ENCODE measurements at regions not wholly inside any gene's neighbourhood (a gene's known extent, or its start where the extent isn't known, plus 50 kb on each side); places are given as distances from the start of the nearest gene placed in this dataset.
"Not testable (repeated sequence)": the region's sequence is repeated elsewhere in the genome, so short reads cannot be mapped to it uniquely, and the experiment has no call there.

GRCh38 chr4:104577405-104577804 is 82.7 kb upstream of the CXXC4 start:
- no peaks in the 10 kb centered on the region for H3K9me3 ChIP-seq
- H3K4me1 ChIP-seq: no peaks in the 10 kb centered on the region
- H3K27ac ChIP-seq (replicated peaks in 1 of 4): no peak overlapping the region
- H3K27me3 ChIP-seq: no peaks in the 10 kb centered on the region
- no peak for DNase-seq (ENCODE audit: extremely low spot score)
- no peaks in the 10 kb centered on the region for H3K36me3 ChIP-seq
- intact Hi-C loops (cut with DNase I): no loop called here
- H3K4me3 ChIP-seq: no peak overlapping the region
- TF ChIP-seq POLR2A (IDR thresholded peaks at IDR 0.05; ENCODE audit: low read depth) (no peak), POLR2AphosphoS5 (IDR thresholded peaks at IDR 0.05) (no peak), EP300 (IDR thresholded peaks at IDR 0.05) (no peak)
- TF ChIP-seq, protein P1, sequence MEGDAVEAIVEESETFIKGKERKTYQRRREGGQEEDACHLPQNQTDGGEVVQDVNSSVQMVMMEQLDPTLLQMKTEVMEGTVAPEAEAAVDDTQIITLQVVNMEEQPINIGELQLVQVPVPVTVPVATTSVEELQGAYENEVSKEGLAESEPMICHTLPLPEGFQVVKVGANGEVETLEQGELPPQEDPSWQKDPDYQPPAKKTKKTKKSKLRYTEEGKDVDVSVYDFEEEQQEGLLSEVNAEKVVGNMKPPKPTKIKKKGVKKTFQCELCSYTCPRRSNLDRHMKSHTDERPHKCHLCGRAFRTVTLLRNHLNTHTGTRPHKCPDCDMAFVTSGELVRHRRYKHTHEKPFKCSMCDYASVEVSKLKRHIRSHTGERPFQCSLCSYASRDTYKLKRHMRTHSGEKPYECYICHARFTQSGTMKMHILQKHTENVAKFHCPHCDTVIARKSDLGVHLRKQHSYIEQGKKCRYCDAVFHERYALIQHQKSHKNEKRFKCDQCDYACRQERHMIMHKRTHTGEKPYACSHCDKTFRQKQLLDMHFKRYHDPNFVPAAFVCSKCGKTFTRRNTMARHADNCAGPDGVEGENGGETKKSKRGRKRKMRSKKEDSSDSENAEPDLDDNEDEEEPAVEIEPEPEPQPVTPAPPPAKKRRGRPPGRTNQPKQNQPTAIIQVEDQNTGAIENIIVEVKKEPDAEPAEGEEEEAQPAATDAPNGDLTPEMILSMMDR (IDR thresholded peaks at IDR 0.05): no peak

- DNase-seq (ENCODE audit: extremely low spot score); H3K9me3 ChIP-seq; H3K27ac ChIP-seq (replicated peaks in 1 of 4); H3K4me3 ChIP-seq; H3K36me3 ChIP-seq; H3K27me3 ChIP-seq; H3K4me1 ChIP-seq; intact Hi-C loops (cut with DNase I): not testable (repeated sequence)
- WGBS: 89% methylated on average over 9 of the region's 16 CpGs
Measured at GRCh38 chr4:104581476-104581875, 86.8 kb upstream of the CXXC4 start.

GRCh38 chr4:104582056-104582455 is 87.4 kb upstream of the CXXC4 start:
- not testable (repeated sequence) for H3K36me3 ChIP-seq; H3K27ac ChIP-seq (replicated peaks in 1 of 4)
- 95% methylated on average over 16 of the region's 27 CpGs for WGBS

DNA sequence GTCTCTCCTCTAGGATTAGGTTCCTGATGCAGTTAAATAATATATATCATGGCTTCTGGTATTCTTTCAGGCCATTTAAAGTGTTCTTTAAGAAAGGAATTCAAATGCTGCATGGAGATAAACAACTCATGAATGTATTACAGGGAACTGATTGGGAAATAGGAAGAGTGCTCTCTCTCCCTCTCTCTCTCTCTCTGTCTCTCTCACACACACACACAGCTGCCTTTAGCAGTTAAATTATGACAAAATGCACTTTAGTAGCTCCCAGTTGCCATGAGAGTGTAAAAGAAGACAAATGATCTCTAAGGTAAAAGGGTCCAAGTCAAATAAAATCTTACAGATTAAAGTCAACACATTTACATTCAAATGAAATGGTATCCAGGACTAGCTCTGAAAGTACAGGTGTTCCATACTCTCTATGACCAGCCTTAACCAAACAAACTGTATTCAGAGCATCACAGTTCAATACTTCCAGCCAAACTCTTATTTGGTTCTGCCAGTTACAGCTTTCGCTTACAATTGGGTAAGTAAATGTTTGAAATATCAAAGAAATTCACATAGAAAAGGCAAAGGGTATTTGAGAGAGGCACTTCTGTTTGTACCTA is 94.7 kb upstream of the CXXC4 start:
- H3K4me3 ChIP-seq: no peak overlapping the region
- TF ChIP-seq POLR2A (IDR thresholded peaks at IDR 0.05; ENCODE audit: low read depth): no peak
- TF ChIP-seq, protein P1 (IDR thresholded peaks at IDR 0.05): no peak
- TF ChIP-seq POLR2AphosphoS5 (IDR thresholded peaks at IDR 0.05): no peak
- TF ChIP-seq EP300 (IDR thresholded peaks at IDR 0.05): no peak
- H3K27me3 ChIP-seq: no peaks in the 10 kb centered on the region
- intact Hi-C loops (cut with DNase I): no loop called here
- no peaks in the 10 kb centered on the region for H3K9me3 ChIP-seq
- H3K27ac ChIP-seq (replicated peaks in 1 of 4): no peak overlapping the region
- 92% methylated on average over 1 of the region's 1 CpG for WGBS
- H3K4me1 ChIP-seq: peaks cover 13 to 27% (median 24%) of the 10 kb centered on the region in 4 donors
- DNase-seq (ENCODE audit: extremely low spot score): no peak
- no peaks in the 10 kb centered on the region for H3K36me3 ChIP-seq

More at GRCh38 chr4:104582056-104582455, 87.4 kb upstream of the CXXC4 start:
- intact Hi-C loops (cut with DNase I); DNase-seq (ENCODE audit: extremely low spot score); H3K4me3 ChIP-seq; H3K4me1 ChIP-seq; H3K27me3 ChIP-seq; H3K9me3 ChIP-seq: not testable (repeated sequence)

DNA sequence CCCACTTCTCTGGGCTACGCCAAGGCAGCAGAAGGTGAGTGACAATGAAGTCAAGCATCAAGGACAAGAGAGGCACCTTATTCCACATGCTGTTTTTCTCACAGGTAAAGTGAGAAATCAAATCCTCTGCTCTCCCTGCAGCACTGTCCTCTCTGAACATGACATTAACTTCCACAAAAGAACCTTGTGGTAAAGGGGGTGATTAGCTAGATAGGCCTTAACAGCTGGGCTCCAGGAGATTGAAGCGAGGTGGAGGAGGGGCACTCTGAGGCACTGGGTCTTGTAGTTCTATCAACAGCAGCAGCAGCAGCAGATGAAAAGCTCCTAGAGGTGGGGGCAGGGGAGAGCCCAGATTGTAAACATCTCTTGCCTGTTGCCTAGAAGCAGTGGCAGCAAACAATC is 96.8 kb upstream of the CXXC4 start:
- Histone ChIP-seq H3K9me3 (no peaks in the 10 kb centered on the region), H3K27ac (replicated peaks in 1 of 4) (peak overlapping the region in 2 of 4 donors; percentile 6 to 28), H3K36me3 (no peaks in the 10 kb centered on the region), H3K4me3 (no peak overlapping the region), H3K27me3 (no peaks in the 10 kb centered on the region), H3K4me1 (peaks cover 13 to 27% (median 24%) of the 10 kb centered on the region in 4 donors)
- intact Hi-C loops (cut with DNase I): no loop called here
- WGBS: 61% methylated on average over 2 of the region's 2 CpGs
- TF ChIP-seq POLR2A (IDR thresholded peaks at IDR 0.05; ENCODE audit: low read depth) (no peak), POLR2AphosphoS5 (IDR thresholded peaks at IDR 0.05) (no peak), EP300 (IDR thresholded peaks at IDR 0.05) (no peak)
- TF ChIP-seq, protein P1 (IDR thresholded peaks at IDR 0.05): no peak
- no peak for DNase-seq (ENCODE audit: extremely low spot score)

- Histone ChIP-seq H3K4me1 (peaks cover 13 to 27% (median 24%) of the 10 kb centered on the region in 4 donors), H3K4me3 (no peak overlapping the region), H3K27ac (replicated peaks in 1 of 4) (peak overlapping the region in 2 of 4 donors; percentile 6 to 28), H3K36me3 (no peaks in the 10 kb centered on the region), H3K27me3 (no peaks in the 10 kb centered on the region), H3K9me3 (no peaks in the 10 kb centered on the region)
- intact Hi-C loops (cut with DNase I): no loop called here
- 88% methylated on average over 2 of the region's 2 CpGs for WGBS
- no peak for DNase-seq (ENCODE audit: extremely low spot score)
- TF ChIP-seq POLR2AphosphoS5 (IDR thresholded peaks at IDR 0.05) (no peak), POLR2A (IDR thresholded peaks at IDR 0.05; ENCODE audit: low read depth) (no peak), EP300 (IDR thresholded peaks at IDR 0.05) (no peak)
- TF ChIP-seq, protein P1 (IDR thresholded peaks at IDR 0.05): no peak
Measured at GRCh38 chr4:104592183-104592582, 97.5 kb upstream of the CXXC4 start.

All from esophagus muscularis mucosa (tissue), 4 donors.